ENCODE measurements at regions not wholly inside any gene's neighbourhood (a gene's known extent, or its start where the extent isn't known, plus 50 kb on each side); places are given as distances from the start of the nearest gene placed in this dataset.

GRCh38 chr22:48642550-48642949 lies 1185.1 kb downstream of the BRD1 start:
- H3K27ac Mint-ChIP-seq: no peak overlapping the region
- no peak for ATAC-seq

DNA sequence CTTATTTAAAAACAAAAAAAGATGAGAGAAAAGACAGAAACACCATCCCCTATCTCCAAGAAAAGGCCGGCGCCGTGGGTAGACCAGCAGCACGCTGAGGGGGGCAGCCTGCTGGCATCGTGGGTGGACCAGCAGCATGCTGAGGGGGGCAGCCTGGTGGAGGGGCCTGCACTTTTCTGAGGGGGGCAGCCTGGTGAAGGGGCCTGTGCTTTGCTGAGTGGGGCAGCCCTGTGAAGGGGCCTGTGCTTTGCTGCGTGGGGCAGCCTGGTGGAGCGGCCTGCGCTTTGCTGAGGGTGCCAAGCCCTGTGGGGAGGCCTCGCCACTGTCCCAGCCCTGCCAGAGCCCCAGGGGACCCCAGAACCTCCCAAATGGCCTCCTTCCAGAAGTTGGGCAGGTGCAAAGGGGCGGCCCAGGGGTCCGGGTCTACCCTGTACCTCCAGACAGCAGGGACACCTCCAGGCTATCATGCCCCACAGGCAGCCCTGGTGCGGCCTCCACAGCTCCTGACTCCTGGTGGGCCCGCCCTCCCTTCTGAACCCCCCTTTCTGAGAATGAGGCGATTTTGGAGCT lies 1185.7 kb downstream of the BRD1 start:
- no peaks in the 10 kb centered on the region for H3K4me1 Mint-ChIP-seq
- H3K4me3 Mint-ChIP-seq: no peak overlapping the region
- 90% methylated on average over 14 of the region's 14 CpGs for WGBS (ENCODE audit: insufficient coverage)
- TF ChIP-seq CTCF (IDR thresholded peaks at IDR 0.05): no peak
- no peaks in the 10 kb centered on the region for H3K9me3 Mint-ChIP-seq
- no peaks in the 10 kb centered on the region for H3K27me3 ChIP-seq (ENCODE audit: control insufficient read depth, insufficient read depth, low read length)
- DNase-seq: no peak
- no peaks in the 10 kb centered on the region for H3K9me3 ChIP-seq (ENCODE audit: control insufficient read depth, insufficient read depth, low read length)
- H3K27me3 Mint-ChIP-seq (ENCODE audit: low read depth in 2 of 2): no peaks in the 10 kb centered on the region
- H3K4me3 ChIP-seq (ENCODE audit: low read length): no peak overlapping the region
- H3K36me3 Mint-ChIP-seq: no peaks in the 10 kb centered on the region
- intact Hi-C loops (cut with micrococcal nuclease): no loop called here
- no peak overlapping the region for H3K27ac ChIP-seq (ENCODE audit: low read length)
- H3K27ac Mint-ChIP-seq: no peak overlapping the region
- no peaks in the 10 kb centered on the region for H3K4me1 ChIP-seq (ENCODE audit: control insufficient read depth, insufficient read depth, low read length)
- no peaks in the 10 kb centered on the region for H3K36me3 ChIP-seq (ENCODE audit: control insufficient read depth, insufficient read depth, low read length)
- no peak for ATAC-seq

More at GRCh38 chr22:48642550-48642949, 1185.1 kb downstream of the BRD1 start:
- Mint-ChIP-seq H3K27me3 (ENCODE audit: low read depth in 2 of 2) (no peaks in the 10 kb centered on the region), H3K36me3 (no peaks in the 10 kb centered on the region), H3K9me3 (no peaks in the 10 kb centered on the region), H3K4me1 (no peaks in the 10 kb centered on the region), H3K4me3 (no peak overlapping the region)
- Histone ChIP-seq H3K9me3 (ENCODE audit: control insufficient read depth, insufficient read depth, low read length) (no peaks in the 10 kb centered on the region), H3K4me1 (ENCODE audit: control insufficient read depth, insufficient read depth, low read length) (no peaks in the 10 kb centered on the region), H3K36me3 (ENCODE audit: control insufficient read depth, insufficient read depth, low read length) (no peaks in the 10 kb centered on the region), H3K27me3 (ENCODE audit: control insufficient read depth, insufficient read depth, low read length) (no peaks in the 10 kb centered on the region), H3K4me3 (ENCODE audit: low read length) (no peak overlapping the region), H3K27ac (ENCODE audit: low read length) (no peak overlapping the region)
- no peak for DNase-seq
- intact Hi-C loops (cut with micrococcal nuclease): no loop called here
- no peak for TF ChIP-seq CTCF (IDR thresholded peaks at IDR 0.05)
- 79% methylated on average over 6 of the region's 6 CpGs for WGBS (ENCODE audit: insufficient coverage)

- no peaks in the 10 kb centered on the region for H3K9me3 Mint-ChIP-seq
- no peak for TF ChIP-seq CTCF (IDR thresholded peaks at IDR 0.05)
- intact Hi-C loops (cut with micrococcal nuclease): no loop called here
Observed at GRCh38 chr22:48640890-48641841, 1186.5 kb downstream of the BRD1 start.

More at GRCh38 chr22:48640890-48641841, 1186.5 kb downstream of the BRD1 start:
- Histone ChIP-seq H3K4me1 (ENCODE audit: control insufficient read depth, insufficient read depth, low read length) (peaks cover 2% of the 10 kb centered on the region), H3K27me3 (ENCODE audit: control insufficient read depth, insufficient read depth, low read length) (no peaks in the 10 kb centered on the region), H3K9me3 (ENCODE audit: control insufficient read depth, insufficient read depth, low read length) (no peaks in the 10 kb centered on the region), H3K27ac (ENCODE audit: low read length) (no peak overlapping the region), H3K4me3 (ENCODE audit: low read length) (no peak overlapping the region), H3K36me3 (ENCODE audit: control insufficient read depth, insufficient read depth, low read length) (no peaks in the 10 kb centered on the region)
- ATAC-seq (no peak), DNase-seq (no peak)
- Mint-ChIP-seq H3K36me3 (no peaks in the 10 kb centered on the region), H3K4me1 (no peaks in the 10 kb centered on the region), H3K27ac (no peak overlapping the region), H3K27me3 (ENCODE audit: low read depth in 2 of 2) (no peaks in the 10 kb centered on the region), H3K4me3 (no peak overlapping the region)
- WGBS (ENCODE audit: insufficient coverage): 84% methylated on average over 25 of the region's 33 CpGs
